Transverse colon (tissue), 4 donors: ENCODE measurements at regions not wholly inside any gene's neighbourhood (a gene's known extent, or its start where the extent isn't known, plus 50 kb on each side); places are given as distances from the start of the nearest gene placed in this dataset.

Experiments used
- CTCF ChIP-seq, 5 experiments: fragments of 200-600 bp in 3 of 5; fragments of 450-650 bp in 2 of 5; sonication (generic) in 3 of 5; IDR thresholded peaks; 1 replicate in 2 of 5; 2 replicates in 3 of 5; pipeline ENCODE4 v1.5.1; 2016 to 2017; ENCODE audit warnings: antibody characterized with exemption in 5 of 5, inconsistent platforms in 3 of 5, mild to moderate bottlenecking in 2 of 5, moderate library complexity in 1 of 5
- POLR2A ChIP-seq: fragments of 450-650 bp; IDR thresholded peaks from one replicate; pipeline ENCODE4 v1.6.1; 2016; ENCODE audit warnings: antibody characterized with exemption, mild to moderate bottlenecking, moderate library complexity
- POLR2AphosphoS5 ChIP-seq, 3 donors: sonication (generic); formaldehyde crosslinking; IDR thresholded peaks; one replicate each; pipeline ENCODE4 v1.6.1; 2016; ENCODE audit warnings: antibody characterized with exemption in 3 of 3

GRCh38 chr5:138641547-138642298 lies 66.5 kb upstream of the HSPA9 start:
- TF ChIP-seq POLR2A (no peak), CTCF (IDR thresholded peaks at IDR 0.05) (peak; percentile 58 to 74 (median 65)), POLR2AphosphoS5 (IDR thresholded peaks at IDR 0.05) (no peak)
